ENCODE measurements at regions not wholly inside any gene's neighbourhood (a gene's known extent, or its start where the extent isn't known, plus 50 kb on each side); places are given as distances from the start of the nearest gene placed in this dataset.
"Not testable (repeated sequence)": the region's sequence is repeated elsewhere in the genome, so short reads cannot be mapped to it uniquely, and the experiment has no call there.

DNA sequence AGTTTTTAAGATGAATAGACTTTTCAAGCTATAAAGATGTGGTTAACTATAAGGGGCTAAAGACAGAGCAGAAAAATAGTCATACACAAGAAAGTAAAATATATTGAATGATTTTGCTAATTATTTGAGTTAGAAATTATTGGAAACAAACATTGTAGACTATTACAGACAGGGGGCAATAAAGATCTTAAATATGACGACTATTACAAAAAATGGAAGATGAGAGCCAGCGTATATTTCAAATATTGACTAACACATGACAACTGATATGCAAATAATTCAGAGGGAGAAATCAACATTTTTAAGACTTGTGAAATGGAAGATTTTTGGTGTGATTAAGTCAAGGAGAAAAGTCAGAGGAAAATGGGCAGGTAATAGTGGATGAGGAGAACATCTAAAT lies 520.2 kb upstream of the NUDT12 start:
- TF ChIP-seq, protein P1, sequence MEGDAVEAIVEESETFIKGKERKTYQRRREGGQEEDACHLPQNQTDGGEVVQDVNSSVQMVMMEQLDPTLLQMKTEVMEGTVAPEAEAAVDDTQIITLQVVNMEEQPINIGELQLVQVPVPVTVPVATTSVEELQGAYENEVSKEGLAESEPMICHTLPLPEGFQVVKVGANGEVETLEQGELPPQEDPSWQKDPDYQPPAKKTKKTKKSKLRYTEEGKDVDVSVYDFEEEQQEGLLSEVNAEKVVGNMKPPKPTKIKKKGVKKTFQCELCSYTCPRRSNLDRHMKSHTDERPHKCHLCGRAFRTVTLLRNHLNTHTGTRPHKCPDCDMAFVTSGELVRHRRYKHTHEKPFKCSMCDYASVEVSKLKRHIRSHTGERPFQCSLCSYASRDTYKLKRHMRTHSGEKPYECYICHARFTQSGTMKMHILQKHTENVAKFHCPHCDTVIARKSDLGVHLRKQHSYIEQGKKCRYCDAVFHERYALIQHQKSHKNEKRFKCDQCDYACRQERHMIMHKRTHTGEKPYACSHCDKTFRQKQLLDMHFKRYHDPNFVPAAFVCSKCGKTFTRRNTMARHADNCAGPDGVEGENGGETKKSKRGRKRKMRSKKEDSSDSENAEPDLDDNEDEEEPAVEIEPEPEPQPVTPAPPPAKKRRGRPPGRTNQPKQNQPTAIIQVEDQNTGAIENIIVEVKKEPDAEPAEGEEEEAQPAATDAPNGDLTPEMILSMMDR (IDR thresholded peaks at IDR 0.05; ENCODE audit: low read depth, low read length, missing control alignments), result no peak
- DNase-seq (ENCODE audit: low read depth), result no peak
- no peak overlapping the region for H3K4me3 ChIP-seq (ENCODE audit: low read depth, low read length)

DNA sequence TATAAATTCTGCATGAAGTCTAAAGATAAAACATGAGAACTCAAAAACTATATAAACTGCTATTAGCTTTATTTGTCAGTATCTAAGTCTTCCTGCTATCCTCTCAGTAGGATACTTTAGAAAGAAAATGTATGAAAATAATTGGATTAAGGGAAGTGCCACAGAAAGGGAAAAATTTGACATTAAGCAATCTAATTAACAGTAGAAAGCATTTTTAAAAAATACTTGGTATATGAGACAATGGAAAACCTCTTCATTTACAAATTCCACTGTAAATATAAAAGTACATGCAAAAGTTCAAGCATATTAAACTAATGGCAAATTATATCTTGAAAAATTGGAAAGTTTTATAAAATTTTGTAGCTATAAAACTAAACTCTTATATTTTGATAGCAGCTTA lies 518.6 kb upstream of the NUDT12 start:
- H3K4me3 ChIP-seq (ENCODE audit: low read depth, low read length), result no peak overlapping the region
- no peak for DNase-seq (ENCODE audit: low read depth)
- TF ChIP-seq, protein P1 (IDR thresholded peaks at IDR 0.05; ENCODE audit: low read depth, low read length, missing control alignments), result no peak

DNA sequence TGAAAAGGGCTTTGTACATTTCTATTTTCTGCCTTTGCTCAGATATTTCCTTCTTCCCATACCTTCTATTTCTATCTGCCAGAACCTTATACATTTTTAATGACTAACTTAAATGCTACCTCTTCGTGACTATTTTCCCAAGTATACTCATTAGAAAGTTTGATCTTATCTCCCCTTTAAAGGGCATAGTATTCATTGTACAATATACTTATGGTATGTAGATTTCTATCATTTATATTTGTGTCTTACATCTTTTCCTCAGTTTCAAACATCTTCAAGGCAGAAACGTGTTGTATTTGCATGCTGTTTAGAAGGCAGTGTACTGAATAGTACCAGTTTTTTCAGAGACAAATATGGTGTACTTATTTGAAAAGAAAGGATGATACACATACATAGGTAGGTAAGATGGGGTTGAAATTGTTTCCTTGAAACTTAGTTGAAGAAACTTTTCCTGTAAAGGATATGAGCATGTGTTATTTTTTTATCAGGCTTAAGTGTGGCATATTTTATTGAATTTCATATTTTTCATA lies 518.1 kb upstream of the NUDT12 start:
- no peak overlapping the region for H3K4me3 ChIP-seq (ENCODE audit: low read depth, low read length)
- TF ChIP-seq, protein P1 (IDR thresholded peaks at IDR 0.05; ENCODE audit: low read depth, low read length, missing control alignments), result no peak
- no peak for DNase-seq (ENCODE audit: low read depth)

DNA sequence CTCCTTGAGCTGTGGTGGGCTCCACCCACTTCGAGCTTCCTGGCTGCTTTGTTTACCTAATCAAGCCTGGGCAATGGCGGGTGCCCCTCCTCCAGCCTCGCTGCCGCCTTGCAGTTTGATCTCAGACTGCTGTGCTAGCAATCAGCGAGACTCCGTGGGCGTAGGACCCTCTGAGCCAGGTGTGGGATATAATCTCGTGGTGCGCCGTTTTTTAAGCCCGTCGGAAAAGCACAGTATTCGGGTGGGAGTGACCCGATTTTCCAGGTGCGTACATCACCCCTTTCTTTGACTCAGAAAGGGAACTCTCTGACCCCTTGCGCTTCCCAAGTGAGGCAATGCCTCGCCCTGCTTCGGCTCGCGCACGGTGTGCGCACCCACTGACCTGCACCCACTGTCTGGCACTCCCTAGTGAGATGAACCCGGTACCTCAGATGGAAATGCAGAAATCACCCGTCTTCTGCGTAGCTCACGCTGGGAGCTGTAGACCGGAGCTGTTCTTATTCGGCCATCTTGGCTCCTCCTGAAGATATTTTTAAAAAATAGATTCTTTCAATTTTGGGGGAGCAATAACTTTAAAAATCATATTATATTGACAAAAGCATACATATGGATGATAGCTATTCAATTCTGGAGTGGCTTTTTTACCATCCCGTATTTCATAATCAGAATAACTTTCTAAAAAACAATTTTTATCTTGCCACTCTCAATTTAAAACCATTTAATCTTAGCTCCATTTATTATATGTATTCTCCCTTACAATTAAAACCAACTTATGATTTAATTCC lies 517.5 kb upstream of the NUDT12 start:
- DNase-seq (ENCODE audit: low read depth); H3K4me3 ChIP-seq (ENCODE audit: low read depth, low read length): not testable (repeated sequence)

DNA sequence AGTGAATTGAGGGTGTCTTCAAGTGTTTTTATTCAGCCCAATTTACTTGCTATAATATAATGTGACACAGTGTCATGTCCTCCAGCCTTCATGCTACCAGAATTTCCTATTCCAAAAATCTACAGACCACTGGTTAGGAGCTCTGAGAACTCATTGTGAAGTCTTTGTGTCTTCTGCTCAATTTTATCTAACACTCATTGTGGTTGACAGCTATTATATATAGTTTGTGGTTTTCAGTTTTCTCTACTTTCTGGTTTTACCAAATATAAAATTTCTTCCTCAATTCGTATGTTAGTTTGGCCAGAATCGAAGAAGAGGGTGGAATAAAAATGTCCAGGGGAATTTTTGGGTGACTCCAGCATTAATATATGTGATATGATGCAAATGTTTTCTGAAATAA lies 509.3 kb upstream of the NUDT12 start:
- H3K4me3 ChIP-seq (ENCODE audit: low read depth, low read length), result no peak overlapping the region
- DNase-seq (ENCODE audit: low read depth), result no peak
- TF ChIP-seq, protein P1 (IDR thresholded peaks at IDR 0.05; ENCODE audit: low read depth, low read length, missing control alignments), result no peak

DNA sequence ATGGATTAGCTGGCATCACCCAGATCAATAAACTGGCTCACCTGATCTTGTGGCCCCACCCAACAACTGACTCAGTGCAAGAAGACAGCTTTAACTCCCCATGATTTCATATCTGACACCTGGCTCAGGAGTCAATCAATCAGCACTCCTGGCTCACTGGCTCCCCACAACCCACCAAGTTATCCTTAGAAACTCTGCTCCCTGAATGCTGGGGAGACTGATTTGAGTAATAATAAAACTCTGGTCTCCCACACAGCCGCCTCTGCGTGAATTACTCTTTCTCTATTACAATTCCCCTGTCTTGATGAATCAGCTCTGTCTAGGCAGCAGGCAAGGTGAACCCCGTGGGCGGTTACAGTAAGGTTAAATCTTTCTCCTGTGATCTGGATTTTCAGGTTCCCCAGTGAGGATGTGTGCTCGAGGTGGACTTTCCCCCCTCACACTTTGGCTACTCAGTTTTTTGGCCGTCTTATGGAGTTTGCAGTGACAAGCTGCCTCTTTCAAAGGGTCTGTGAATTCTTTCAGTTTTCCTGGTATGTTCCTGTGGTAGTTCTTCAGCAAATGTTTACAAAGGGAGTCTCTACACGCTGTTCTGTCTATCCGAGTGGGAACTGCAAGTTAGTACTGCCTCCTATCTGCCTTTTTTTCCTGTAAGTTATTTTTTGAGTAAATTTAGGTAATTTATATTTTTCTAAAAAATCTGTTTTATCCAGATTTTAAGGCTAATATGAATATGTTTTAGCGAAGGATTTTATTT lies 500.2 kb upstream of the NUDT12 start:
- TF ChIP-seq, protein P1 (IDR thresholded peaks at IDR 0.05; ENCODE audit: low read depth, low read length, missing control alignments), result no peak
- no peak overlapping the region for H3K4me3 ChIP-seq (ENCODE audit: low read depth, low read length)
- no peak for DNase-seq (ENCODE audit: low read depth)

DNA sequence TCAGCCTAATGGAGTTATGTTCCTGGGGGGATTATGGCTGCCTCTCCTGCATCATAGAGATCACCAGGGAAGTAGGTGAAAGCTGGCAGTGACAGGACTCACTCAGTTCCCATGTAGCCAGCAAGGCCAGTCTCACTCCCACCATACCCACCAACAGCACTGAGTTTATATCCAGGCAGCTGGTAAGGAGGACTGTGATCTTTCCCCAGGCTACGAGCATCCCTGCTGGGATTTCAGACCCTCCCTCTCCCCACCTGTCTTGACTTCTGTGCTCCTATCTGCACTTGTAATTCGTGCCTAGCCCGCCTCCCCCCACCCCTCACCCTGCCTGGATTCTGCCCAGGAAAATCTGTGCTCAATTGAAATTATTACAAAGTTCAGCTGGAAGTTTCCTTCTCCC lies 499.1 kb upstream of the NUDT12 start:
- no peak for DNase-seq (ENCODE audit: low read depth)
- TF ChIP-seq, protein P1 (IDR thresholded peaks at IDR 0.05; ENCODE audit: low read depth, low read length, missing control alignments), result no peak
- H3K4me3 ChIP-seq (ENCODE audit: low read depth, low read length), result no peak overlapping the region

Measured in GM12864 (cell line).